Thyroid gland (tissue), 4 donors: ENCODE measurements at regions not wholly inside any gene's neighbourhood (a gene's known extent, or its start where the extent isn't known, plus 50 kb on each side); places are given as distances from the start of the nearest gene placed in this dataset.

Experiments
- CTCF ChIP-seq, 6 experiments: fragments of 200-600 bp in 3 of 6; fragments of 450-650 bp in 3 of 6; sonication (generic) in 3 of 6; IDR thresholded peaks; one replicate each; pipeline ENCODE4 v1.5.1; 2016 to 2019; ENCODE audit warnings: antibody characterized with exemption in 6 of 6, mild to moderate bottlenecking in 2 of 6, inconsistent platforms in 1 of 6, moderate library complexity in 1 of 6
- POLR2A ChIP-seq, 2 donors: fragments of 450-650 bp; IDR thresholded peaks; one replicate each; pipeline ENCODE4 v1.6.1; 2017; ENCODE audit warnings: antibody characterized with exemption in 2 of 2, mild to moderate bottlenecking in 2 of 2, moderate library complexity in 1 of 2

- TF ChIP-seq CTCF (IDR thresholded peaks at IDR 0.05) = no peak
- no peak for TF ChIP-seq POLR2A (IDR thresholded peaks at IDR 0.05)
Measured at GRCh38 chr6:26278536-26278935, 86.5 kb upstream of the BTN3A2 start.
